SK-N-SH treated with all-trans-retinoic acid at 6 μM for 48 hours (cell line): ENCODE measurements at regions not wholly inside any gene's neighbourhood (a gene's known extent, or its start where the extent isn't known, plus 50 kb on each side); places are given as distances from the start of the nearest gene placed in this dataset.

ENCODE experiments used
- ARNTL ChIP-seq: fragments of 450-650 bp; formaldehyde crosslinking; IDR thresholded peaks from 2 replicates; pipeline ENCODE4 v1.5.0; 2020; ENCODE audit warnings: low read depth, mild to moderate bottlenecking, moderate library complexity, borderline replicate concordance
- ZFP30 ChIP-seq: fragments of 450-650 bp; formaldehyde crosslinking; IDR thresholded peaks from 2 replicates; pipeline ENCODE4 v1.5.0; 2022; ENCODE audit warnings: mild to moderate bottlenecking, moderate library complexity
- ZNF565 ChIP-seq: fragments of 450-650 bp; formaldehyde crosslinking; conservative IDR thresholded peaks from 2 replicates; pipeline ENCODE4 v1.5.0; 2020; ENCODE audit warnings: low read depth, mild to moderate bottlenecking, moderate library complexity
- TF ChIP-seq, protein P1 (sequence below): fragments of 250-450 bp; sonication (Bioruptor Pico); IDR thresholded peaks from 2 replicates; pipeline ENCODE4 v1.5.0; 2020; ENCODE audit warnings: mild to moderate bottlenecking, moderate library complexity

DNA sequence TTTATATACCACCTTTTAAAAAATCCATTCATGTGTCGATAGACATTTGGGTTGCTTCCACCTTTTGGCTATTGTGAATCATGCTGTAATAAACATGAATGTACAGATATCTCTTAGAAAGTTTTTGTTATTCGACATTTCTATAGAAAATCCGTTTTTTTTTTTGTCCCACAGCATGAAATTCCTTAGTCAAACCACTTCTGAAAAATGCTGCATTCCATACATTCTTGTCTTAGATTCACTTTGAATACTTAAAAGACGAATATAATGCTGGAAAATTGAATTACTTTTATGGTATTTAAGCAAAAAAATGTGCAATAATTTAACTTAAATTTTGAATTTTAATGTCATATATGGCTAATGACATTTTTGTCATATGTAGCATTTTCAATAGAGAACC lies 1345.5 kb downstream of the TECRL start:
- TF ChIP-seq ZNF565 (CRISPR knock-in tag) (no peak), ARNTL (CRISPR knock-in tag) (no peak), ZFP30 (CRISPR knock-in tag) (no peak)
- TF ChIP-seq, protein P1, sequence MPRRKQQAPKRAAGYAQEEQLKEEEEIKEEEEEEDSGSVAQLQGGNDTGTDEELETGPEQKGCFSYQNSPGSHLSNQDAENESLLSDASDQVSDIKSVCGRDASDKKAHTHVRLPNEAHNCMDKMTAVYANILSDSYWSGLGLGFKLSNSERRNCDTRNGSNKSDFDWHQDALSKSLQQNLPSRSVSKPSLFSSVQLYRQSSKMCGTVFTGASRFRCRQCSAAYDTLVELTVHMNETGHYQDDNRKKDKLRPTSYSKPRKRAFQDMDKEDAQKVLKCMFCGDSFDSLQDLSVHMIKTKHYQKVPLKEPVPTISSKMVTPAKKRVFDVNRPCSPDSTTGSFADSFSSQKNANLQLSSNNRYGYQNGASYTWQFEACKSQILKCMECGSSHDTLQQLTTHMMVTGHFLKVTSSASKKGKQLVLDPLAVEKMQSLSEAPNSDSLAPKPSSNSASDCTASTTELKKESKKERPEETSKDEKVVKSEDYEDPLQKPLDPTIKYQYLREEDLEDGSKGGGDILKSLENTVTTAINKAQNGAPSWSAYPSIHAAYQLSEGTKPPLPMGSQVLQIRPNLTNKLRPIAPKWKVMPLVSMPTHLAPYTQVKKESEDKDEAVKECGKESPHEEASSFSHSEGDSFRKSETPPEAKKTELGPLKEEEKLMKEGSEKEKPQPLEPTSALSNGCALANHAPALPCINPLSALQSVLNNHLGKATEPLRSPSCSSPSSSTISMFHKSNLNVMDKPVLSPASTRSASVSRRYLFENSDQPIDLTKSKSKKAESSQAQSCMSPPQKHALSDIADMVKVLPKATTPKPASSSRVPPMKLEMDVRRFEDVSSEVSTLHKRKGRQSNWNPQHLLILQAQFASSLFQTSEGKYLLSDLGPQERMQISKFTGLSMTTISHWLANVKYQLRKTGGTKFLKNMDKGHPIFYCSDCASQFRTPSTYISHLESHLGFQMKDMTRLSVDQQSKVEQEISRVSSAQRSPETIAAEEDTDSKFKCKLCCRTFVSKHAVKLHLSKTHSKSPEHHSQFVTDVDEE (CRISPR knock-in tag) = no peak
